Right hindlimb (tissue), 1 donor: ENCODE measurements at regions not wholly inside any gene's neighbourhood (a gene's known extent, or its start where the extent isn't known, plus 50 kb on each side); places are given as distances from the start of the nearest gene placed in this dataset.

Source experiments
- DNase-seq: peaks from one replicate; pipeline ENCODE4 v3.0.0-alpha.2; 2018

GRCh38 chr6:19042420-19042819, 655.3 kb downstream of the RNF144B start:
- DNase-seq, result no peak

- DNase-seq, result no peak
These were observed 663.6 kb downstream of the RNF144B start for GRCh38 chr6:19050765-19051164.

- no peak for DNase-seq
These were observed 665.1 kb downstream of the RNF144B start for GRCh38 chr6:19052219-19052618.

DNA sequence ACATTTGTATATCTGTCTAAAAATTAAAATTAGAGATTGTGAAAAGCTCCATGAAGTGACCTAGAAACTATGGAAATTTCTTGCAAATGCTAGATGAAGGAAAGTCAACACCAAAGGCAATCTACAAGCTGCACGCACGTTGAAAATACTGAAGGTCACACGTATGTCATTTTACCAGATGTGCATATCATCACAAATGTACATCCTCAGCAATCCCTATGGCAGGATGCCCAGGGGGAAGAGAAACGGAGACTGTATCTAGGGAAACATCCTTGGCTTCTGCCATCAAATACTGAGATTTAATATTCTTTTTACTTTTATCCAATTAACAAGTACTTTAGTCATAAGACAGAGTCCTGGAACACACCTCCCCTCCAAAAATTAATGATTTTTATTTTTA, 672.0 kb downstream of the RNF144B start:
- peak; percentile 25 for DNase-seq

DNA sequence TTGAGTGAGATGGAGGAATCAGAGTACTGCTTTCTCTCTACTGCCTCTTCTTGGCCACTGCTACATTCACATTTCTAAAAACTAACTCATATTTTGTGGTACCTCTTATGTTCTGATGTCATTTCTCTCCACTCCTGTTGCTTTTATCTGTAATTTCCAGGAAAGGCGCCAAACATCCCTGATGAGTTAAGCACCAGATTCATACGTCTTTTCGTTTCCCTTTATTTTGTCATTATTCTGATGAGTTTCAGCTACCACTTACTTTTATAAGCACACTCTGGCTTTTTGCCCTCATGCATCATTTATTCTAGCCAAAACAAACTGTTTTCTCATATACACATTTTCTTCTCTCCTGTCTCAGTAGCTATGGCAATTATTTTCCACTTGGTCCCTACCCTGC, 680.0 kb downstream of the RNF144B start:
- DNase-seq, result no peak

GRCh38 chr6:19070520-19070919, 683.4 kb downstream of the RNF144B start:
- DNase-seq, result peak; percentile 37

DNA sequence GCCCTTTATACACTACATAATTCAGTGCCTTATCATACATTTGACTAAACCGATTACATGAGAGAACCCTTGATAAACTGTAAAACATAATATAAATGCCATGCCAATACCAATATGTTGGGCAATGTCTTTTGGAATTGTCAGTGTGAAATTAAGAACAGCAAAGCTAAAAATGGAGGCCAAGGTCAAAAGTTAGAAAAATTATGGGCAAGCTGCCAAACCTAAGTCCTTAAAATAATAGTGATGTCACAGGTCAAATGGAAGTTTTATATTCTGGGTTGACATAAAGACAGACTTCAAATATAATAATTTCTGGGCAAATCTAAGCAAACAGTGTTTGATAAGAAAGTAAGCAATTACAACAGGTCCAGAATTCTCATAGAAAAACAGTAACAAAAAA, 696.7 kb downstream of the RNF144B start:
- DNase-seq, result no peak

DNA sequence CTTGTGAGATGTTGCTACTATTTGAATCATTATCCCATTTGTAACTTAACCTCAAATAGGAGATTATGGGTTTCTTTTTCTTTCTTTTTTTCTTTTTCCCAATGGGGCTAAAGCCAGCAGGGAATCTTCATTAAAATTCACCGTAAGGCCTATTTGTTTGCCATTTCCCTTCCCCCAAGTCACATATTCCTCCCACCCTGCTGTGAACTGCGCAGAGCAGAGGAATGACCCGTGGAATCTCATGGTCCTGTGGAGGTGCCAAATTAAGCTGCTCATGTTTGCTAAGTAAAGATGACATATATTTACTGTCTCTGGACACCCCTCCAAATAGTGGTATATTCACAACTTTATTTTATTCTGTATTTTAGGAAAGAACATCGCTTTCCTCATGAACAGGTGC, 699.3 kb downstream of the RNF144B start:
- no peak for DNase-seq

GRCh38 chr6:19087296-19087695, 700.1 kb downstream of the RNF144B start:
- no peak for DNase-seq

- no peak for DNase-seq
These were observed 700.7 kb downstream of the RNF144B start for GRCh38 chr6:19087897-19088296.

GRCh38 chr6:19100752-19101151, 713.6 kb downstream of the RNF144B start:
- DNase-seq, result no peak

DNA sequence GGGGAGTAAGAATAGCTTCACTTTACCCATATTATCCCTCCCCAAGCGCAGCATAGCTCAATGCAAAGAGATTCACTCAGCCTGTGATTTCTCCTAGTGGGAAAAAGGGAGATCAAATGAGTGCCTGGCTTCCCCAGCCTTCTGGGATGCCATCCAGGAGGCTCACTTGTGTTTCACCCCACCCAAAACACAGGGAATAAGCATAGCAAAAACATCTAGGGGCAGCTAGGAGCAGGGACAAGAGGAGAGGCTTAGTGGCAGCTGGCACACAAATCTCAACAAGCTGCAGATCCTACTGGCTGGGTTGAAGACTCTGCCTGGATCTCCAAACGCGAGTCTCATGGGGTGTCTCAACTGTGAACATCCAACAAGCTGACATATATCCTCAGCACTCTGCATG, 715.8 kb downstream of the RNF144B start:
- peak; percentile 19 for DNase-seq

GRCh38 chr6:19107468-19107867, 720.3 kb downstream of the RNF144B start:
- DNase-seq, result no peak

GRCh38 chr6:19121521-19121920, 715.6 kb upstream of the ID4 start:
- DNase-seq, result no peak

DNA sequence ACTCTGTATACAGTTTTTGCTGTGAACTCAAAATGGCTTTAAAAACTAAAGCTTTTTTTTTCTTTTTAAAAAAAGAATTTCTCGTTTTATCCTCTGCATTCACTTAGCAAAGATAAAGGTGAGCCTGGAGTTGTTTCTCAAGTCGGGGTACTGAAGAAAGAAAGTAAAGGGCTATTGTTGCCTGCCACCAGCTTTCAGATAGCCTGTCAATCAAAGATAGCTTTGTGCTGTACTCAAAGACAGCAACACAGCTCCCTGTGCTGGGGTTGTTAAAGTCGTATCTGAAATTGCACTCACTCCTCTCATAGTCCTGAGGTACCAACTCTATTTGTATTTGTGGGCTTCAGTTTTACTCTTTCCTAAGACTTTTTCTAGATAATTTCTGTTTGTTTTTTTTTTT, 710.1 kb upstream of the ID4 start:
- DNase-seq, result no peak

GRCh38 chr6:19128701-19129100, 708.5 kb upstream of the ID4 start:
- DNase-seq, result no peak

DNA sequence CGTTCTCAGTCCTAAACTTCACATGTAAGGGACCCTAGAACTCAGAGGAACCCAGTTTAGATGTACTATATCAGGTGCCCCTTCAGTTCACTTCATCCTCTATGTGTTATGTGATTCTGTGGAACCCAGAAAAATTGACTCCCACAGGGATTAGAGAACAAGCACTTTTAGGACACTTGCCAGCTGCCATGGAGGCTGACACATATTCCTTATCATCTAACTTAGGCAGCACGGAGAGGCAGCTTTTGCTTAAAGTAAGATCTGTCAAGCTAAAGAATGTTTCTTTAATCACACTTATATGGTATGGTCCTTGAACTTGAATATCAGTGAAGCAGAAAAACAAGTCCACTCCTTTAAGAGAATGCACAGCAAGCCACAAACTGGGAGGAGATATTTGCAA, 701.5 kb upstream of the ID4 start:
- no peak for DNase-seq

DNA sequence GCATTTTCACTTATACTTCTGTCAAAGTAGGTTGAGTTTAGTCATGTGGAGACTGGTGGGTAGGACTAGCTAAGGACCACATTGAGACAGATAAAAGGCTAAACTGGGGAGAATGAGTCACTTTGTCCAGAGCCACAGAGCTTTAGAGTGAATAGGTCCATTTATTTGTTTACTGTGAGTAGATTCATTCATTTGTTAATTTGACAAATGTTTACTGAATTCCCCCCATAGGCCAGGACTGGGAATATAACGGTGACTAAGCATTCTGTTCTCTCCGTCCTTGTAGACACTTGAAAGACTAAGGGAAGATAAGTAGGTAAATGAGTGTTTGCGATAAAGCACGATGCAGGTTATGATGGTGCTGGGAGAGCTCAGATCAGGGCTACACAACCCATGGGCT, 699.7 kb upstream of the ID4 start:
- DNase-seq, result no peak

DNA sequence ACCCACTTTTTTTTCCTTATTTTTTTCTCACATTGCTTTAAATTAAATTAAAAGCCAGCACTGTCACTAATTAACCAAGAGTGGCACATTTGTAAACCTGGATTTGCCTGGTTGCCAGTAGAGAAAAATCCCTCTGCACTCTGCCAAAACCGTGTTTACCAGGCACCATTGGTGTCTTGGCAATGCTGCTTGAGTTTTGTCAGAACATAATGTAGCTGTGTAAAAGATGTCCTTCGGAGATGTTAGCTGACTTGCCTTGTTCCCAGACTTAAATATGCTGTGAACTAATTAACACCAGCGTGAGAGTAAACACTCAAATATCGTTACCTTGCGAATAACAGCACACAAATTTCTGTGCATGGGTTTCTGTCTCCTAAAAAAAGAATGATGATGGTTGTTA, 694.9 kb upstream of the ID4 start:
- no peak for DNase-seq

GRCh38 chr6:19150307-19150706, 686.9 kb upstream of the ID4 start:
- DNase-seq, result no peak

GRCh38 chr6:19153270-19153980, 683.7 kb upstream of the ID4 start:
- DNase-seq, result no peak

GRCh38 chr6:19153981-19154295, 683.2 kb upstream of the ID4 start:
- DNase-seq, result no peak

DNA sequence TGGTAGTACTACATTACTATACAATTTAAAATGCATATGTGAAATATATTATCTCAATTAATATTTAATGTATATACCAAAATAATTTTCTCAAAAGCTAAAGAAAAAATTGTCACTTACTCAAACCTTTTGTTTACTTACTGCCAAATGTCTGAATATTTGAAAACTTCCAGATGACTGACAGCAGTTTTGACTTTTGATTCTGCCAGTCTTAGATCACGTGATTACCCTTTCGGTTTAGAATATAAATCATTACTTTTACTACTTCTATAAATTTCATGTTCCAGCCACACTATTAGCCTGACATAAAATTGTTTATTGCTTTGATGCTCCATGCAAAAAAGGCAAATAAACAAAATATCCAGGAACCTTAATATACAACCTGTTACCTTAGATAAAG, 680.7 kb upstream of the ID4 start:
- DNase-seq, result no peak

GRCh38 chr6:19157486-19157885, 679.7 kb upstream of the ID4 start:
- DNase-seq, result no peak

- DNase-seq, result no peak
These were observed 678.6 kb upstream of the ID4 start for GRCh38 chr6:19158586-19158985.

DNA sequence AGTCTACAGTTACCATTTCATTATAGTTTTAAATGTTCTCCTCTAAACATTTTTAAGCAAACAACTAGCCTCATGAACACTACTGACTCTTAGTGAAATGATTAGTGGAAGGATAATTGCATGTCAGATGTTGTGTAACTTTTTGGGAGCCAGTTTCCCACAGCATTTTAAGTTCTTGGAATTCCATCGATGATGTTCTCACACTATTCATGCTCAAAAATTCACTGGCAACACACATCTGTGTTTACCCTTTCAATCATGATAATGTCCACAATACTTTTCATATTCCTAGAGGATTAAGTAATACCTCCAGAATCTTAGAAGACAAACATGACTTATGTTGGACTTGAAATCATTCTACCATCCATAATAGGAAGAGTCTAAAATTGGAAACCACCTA, 678.1 kb upstream of the ID4 start:
- DNase-seq, result no peak
